Right lobe of liver (tissue), 6 donors: ENCODE measurements at regions not wholly inside any gene's neighbourhood (a gene's known extent, or its start where the extent isn't known, plus 50 kb on each side); places are given as distances from the start of the nearest gene placed in this dataset.
"Not testable (repeated sequence)": the region's sequence is repeated elsewhere in the genome, so short reads cannot be mapped to it uniquely, and the experiment has no call there.

Experiments used
- ATAC-seq, 4 donors: fragments of 200-7000 bp; cut with Tn5 transposase; one replicate each; pipeline ENCODE4 v1.9.1; 2020; ENCODE audit warnings: mild to moderate bottlenecking in 4 of 4, moderate library complexity in 4 of 4
- DNase-seq, 3 donors: peaks; one replicate each; pipeline ENCODE4 v3.0.0-alpha.2; 2020
- H3K27ac ChIP-seq, 3 donors: fragments of 200-600 bp; one replicate each; pipeline ENCODE4 v1.8.0; 2022
- H3K27me3 ChIP-seq, 2 donors: fragments of 200-600 bp; one replicate each; pipeline ENCODE4 v1.8.0; 2022
- H3K36me3 ChIP-seq, 4 donors: fragments of 200-600 bp; sonication (generic) in 1 of 4; one replicate each; pipeline versions ENCODE4 v1.5.1 to v1.8.0; 2017 to 2022; ENCODE audit warnings: control low read depth in 1 of 4
- H3K4me1 ChIP-seq, 4 donors: fragments of 200-600 bp; sonication (generic) in 1 of 4; one replicate each; pipeline versions ENCODE4 v1.5.1 to v1.8.0; 2017 to 2022; ENCODE audit warnings: control low read depth in 1 of 4
- H3K4me3 ChIP-seq, 3 donors: fragments of 200-600 bp; one replicate each; pipeline ENCODE4 v1.8.0; 2022
- H3K9me3 ChIP-seq, 4 donors: fragments of 200-600 bp; sonication (generic) in 1 of 4; one replicate each; pipeline versions ENCODE4 v1.5.1 to v1.8.0; 2017 to 2022; ENCODE audit warnings: control low read depth in 1 of 4
- WGBS: methylation state at CpG from one replicate; pipeline ENCODE4 v1.1.6; 2018; ENCODE audit warnings: low coverage, low lambda C conversion rate; ENCODE audit not compliant: insufficient coverage; ENCODE audit errors: missing lambda C conversion rate; 5-methylcytosine and 5-hydroxymethylcytosine counted together
- intact Hi-C, 2 donors: fragments of 100-400 bp; cut with DNase I; formaldehyde crosslinking; loops; one replicate each; pipeline versions ENCODE4 v1.11.2 to v1.14.1; 2022
- donor health status: DM: no; HTN: yes; CAD: no.
- donor health status: DM: no; HTN: no; CAD: no.
- donor health status: DM: no; HTN: no; CAD: no.
- donor health status: DM: no; HTN: yes; CAD: no.
- donor health status: DM: no; HTN: yes; CAD: no.

DNA sequence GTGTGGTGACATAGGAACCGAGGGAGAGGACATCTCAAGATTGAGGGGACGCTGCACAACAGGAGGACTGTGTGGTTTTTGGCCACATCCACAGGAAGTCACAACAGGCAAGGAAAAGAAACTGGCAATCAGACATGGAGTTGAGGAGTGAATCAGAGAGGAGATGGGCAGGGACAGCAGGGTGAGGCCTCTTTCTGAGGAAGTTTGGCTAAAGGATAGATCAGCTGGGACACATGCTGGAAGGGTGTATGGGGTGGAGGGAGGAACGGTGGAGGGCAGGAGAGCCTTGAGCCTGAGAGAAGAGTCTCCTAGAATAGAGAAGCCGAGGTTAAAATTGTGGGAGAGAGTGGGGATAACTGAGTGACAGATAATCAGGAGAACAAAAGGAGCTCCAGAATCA is 75.1 kb upstream of the CIDEA start:
- WGBS = 61% methylated on average over 2 of the region's 4 CpGs
- DNase-seq, H3K4me3 ChIP-seq, intact Hi-C loops, H3K27ac ChIP-seq, H3K36me3 ChIP-seq, H3K9me3 ChIP-seq, H3K27me3 ChIP-seq, ATAC-seq, H3K4me1 ChIP-seq: not testable (repeated sequence)

DNA sequence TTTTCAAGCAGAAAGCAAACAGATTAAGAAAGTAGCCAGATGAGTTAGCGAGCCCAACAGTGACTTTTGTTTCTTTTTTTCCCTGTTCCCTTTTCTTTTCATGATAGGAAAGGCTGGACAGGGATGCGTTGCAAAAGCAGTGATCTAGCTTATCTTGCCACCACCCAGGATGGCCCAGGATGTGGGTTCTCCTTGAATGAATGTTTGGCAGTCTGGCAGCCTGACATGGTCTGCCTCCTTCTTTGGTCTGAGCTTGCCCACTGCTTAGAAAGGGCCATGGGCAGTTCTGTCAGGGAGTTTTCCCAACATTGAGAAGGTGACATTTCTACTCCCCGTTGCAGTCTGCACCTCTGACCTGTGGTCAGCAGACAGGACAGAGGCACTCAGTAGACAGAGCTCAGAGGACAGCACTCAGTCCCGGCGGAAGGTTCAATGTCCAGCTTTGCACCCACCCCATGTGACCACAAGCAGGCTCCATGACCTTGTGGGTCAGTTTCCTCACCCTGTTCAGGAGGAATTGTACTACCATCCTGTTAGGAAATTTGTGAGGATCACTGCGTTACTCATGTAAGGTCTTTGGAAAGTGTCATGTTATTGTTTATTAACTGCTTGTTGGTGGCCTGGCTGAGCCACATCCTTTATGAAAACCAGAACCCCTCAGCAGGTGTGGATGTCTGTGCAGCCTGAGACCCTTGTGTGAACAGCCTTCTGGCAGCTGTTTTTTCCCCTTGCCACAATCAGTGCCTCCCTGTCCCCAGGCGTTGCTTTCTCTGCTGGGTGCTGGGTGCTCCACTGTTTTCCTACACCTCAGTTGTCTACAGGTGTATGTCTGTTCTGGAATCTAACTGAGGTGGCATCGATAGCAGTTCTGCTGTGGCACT is 74.2 kb upstream of the CIDEA start:
- H3K4me3 ChIP-seq, H3K4me1 ChIP-seq, H3K27ac ChIP-seq, H3K9me3 ChIP-seq, H3K27me3 ChIP-seq, intact Hi-C loops, DNase-seq, H3K36me3 ChIP-seq: not testable (repeated sequence)
- ATAC-seq = peak; percentile 99 to 100 (median 100)
- no CpG with 5 or more reads among the region's 8 CpGs for WGBS

DNA sequence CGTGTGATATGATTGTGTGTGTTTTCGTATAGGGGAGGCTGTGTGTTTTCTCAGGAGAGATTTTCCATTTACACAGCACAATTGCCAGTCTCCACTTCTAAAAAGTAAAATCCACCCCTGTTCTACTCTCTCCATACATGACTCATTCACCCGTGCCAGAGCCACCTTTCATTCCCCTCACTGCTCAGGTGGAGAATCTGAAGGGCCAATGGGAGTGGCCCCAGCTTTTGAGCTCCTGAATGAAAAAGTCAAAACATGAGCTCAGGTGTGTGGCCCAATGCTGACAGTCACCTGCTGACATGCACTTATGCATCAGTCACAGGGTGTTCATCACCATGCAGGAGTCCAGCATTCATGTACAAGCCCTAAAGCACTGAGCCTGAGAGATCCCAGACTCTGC is 55.4 kb upstream of the CIDEA start:
- H3K27me3 ChIP-seq, H3K4me1 ChIP-seq, ATAC-seq, H3K4me3 ChIP-seq, DNase-seq, H3K36me3 ChIP-seq, intact Hi-C loops, H3K27ac ChIP-seq, H3K9me3 ChIP-seq: not testable (repeated sequence)
- WGBS = 73% methylated on average over 3 of the region's 3 CpGs

DNA sequence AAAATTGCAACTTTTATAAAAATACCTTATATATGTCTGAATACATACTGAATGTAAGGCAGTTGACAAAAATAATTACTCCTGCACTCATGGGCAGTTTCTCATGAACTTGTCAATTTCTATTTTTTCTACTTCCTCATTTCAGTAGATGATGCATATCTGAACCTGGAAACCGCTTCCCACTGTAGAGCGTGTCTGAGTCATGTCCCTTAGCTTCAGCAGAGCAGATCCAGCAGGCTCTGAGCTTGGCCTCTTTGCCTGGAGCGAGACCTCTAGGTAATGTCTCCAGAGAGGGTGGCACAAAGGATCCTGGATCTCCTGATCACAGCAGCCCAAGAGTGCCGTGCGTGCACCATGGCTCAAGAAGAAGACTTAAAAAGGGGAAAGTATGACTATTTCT is 54.0 kb upstream of the CIDEA start:
- H3K4me3 ChIP-seq, H3K27me3 ChIP-seq, H3K36me3 ChIP-seq, intact Hi-C loops, H3K4me1 ChIP-seq, H3K27ac ChIP-seq, H3K9me3 ChIP-seq, DNase-seq: not testable (repeated sequence)
- peak; percentile 27 to 67 (median 52) for ATAC-seq
- WGBS = 74% methylated on average over 5 of the region's 5 CpGs
